ENCODE measurements at regions not wholly inside any gene's neighbourhood (a gene's known extent, or its start where the extent isn't known, plus 50 kb on each side); places are given as distances from the start of the nearest gene placed in this dataset.

- TF ChIP-seq CTCF (IDR thresholded peaks at IDR 0.05): no peak
- no peak for TF ChIP-seq MXI1 (IDR thresholded peaks at IDR 0.05; ENCODE audit: low read depth, low read length)
- TF ChIP-seq RCOR1 (IDR thresholded peaks at IDR 0.05; ENCODE audit: low read length): no peak
- TF ChIP-seq RAD21 (IDR thresholded peaks at IDR 0.05; ENCODE audit: low read length): no peak
- no peak for TF ChIP-seq EP300 (IDR thresholded peaks at IDR 0.05; ENCODE audit: borderline replicate concordance in 1 of 2, low read depth in 1 of 2, low read length in 1 of 2)
- no peak for TF ChIP-seq USF2 (IDR thresholded peaks at IDR 0.05; ENCODE audit: borderline replicate concordance, low read depth, low read length)
- no peak for TF ChIP-seq EZH2phosphoT487 (IDR thresholded peaks at IDR 0.05; ENCODE audit: borderline replicate concordance, low read depth)
These were observed 534.2 kb downstream of the LRFN5 start for GRCh38 chr14:42140831-42141279.

All from SK-N-SH (cell line).